Ecto neural progenitor cell (in vitro differentiated cells): ENCODE measurements at regions not wholly inside any gene's neighbourhood (a gene's known extent, or its start where the extent isn't known, plus 50 kb on each side); places are given as distances from the start of the nearest gene placed in this dataset.

Source experiments
- DNase-seq: peaks from one replicate; pipeline ENCODE4 v3.0.0-alpha.2; 2018; ENCODE audit warnings: low spot score

GRCh38 chr3:55175423-55175822, 247.6 kb upstream of the LRTM1 start:
- no peak for DNase-seq

GRCh38 chr3:55174747-55175146, 246.9 kb upstream of the LRTM1 start:
- DNase-seq = no peak

DNA sequence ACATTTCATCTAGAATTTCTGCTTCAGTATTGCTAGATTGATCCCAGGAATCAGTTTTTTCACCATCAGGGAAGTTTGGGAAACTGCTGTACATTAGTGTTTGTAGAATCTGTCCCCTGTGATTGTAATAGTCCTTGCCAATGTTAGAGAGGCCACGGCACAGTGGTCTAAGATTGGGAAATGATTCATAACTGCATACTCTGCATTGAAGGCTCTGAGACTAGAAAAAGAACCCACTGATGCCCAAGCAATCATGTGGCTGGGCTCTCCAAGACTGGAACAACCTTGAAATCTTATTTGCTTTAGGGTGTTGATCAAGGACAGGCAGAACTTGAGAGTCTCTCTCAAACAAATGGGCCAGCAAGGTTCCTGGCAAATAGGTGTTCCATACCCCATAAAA, 245.6 kb upstream of the LRTM1 start:
- no peak for DNase-seq

DNA sequence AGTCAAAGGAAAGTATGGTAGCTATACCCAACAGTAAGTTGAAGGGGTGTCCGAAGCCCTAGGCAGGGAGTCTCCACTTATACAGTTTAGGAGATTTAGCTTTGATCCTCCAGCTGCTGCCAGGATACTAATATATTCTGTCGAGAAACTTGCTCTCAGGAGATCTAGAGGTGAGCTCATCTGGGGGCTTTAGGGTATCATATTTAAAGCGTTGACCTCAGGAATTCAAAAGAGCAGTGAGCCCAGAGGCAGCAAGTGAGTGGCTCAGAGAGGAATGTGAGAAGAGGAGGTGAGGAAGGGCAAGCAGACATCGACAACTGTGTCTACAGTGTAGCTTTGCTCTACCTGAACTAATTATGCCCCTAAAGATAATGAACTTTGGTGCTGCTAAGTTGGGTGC, 245.1 kb upstream of the LRTM1 start:
- no peak for DNase-seq

GRCh38 chr3:55170444-55170843, 242.6 kb upstream of the LRTM1 start:
- no peak for DNase-seq

DNA sequence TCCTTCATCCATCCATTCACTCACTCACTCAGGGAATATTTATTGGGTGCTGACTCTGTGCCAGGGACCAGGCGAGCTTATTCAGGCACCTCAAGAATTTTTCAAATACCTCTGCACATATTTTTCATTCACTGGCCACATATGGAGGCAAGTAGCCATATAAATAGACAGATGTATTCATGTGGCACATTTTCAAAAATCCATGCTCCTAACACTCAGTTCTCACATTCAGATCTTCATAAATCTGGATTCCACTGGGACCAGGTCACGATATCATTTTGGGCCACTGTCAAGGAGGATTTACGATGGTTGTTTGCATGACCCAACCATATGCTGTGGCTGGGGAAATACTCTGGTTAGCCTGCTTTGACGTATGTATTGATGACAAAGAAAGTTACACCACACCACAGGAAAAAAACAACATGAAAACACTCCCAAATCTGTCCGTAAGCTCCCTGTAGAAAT, 241.8 kb upstream of the LRTM1 start:
- DNase-seq = no peak

DNA sequence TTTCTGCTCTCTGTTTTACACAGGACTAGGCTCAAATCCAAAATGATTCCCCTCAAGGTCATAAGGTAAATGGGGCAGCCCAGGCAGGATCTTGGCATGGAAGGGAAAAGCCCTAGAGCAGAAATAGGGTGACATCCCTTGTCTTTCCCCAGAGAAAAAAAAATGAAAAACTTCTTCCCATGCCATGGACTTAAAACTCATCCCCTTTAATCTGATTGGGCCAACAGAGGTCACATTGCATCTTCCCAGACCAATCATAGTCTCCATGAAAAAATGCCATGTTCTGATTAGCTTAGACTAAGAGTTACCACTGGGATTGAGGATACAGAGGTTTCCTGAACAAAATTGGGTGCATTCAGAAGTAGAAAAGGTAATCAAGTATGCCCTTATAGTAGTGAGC, 241.3 kb upstream of the LRTM1 start:
- DNase-seq = no peak

DNA sequence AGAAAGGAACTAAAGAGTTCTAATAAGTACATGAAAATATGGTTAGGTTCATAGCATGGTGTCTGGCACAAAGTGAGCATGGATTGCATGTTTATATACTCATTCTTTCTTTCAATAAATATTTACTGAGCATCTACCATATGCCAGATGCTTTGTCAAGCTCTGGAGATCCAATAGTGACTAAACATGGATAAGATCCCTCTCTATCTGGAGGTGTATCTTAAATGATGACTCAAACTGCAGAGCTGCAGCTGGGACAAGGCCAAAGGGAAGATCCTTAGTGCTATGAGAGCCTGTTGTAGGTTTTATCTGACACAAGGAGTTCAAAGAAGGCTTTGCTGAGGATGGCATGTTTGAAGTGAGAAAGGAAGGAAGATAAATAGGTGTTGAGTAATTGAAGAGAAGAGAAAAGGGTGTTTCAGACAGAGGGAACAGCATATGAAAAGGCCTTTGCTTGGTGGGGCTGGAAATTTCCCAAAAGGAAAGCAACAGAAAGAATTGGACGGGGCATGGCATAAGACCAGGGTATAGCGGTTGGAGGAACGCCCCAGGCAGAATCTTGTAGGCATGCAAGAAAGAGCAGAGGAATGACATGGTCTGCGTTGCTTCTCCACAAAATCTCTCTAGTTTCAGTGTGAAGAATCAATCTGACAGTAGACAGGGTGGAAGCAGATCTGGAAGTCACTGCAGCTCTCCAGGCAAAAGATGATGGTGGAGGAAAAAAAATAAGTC, 239.9 kb upstream of the LRTM1 start:
- DNase-seq = no peak

GRCh38 chr3:55166576-55167555, 239.0 kb upstream of the LRTM1 start:
- no peak for DNase-seq

DNA sequence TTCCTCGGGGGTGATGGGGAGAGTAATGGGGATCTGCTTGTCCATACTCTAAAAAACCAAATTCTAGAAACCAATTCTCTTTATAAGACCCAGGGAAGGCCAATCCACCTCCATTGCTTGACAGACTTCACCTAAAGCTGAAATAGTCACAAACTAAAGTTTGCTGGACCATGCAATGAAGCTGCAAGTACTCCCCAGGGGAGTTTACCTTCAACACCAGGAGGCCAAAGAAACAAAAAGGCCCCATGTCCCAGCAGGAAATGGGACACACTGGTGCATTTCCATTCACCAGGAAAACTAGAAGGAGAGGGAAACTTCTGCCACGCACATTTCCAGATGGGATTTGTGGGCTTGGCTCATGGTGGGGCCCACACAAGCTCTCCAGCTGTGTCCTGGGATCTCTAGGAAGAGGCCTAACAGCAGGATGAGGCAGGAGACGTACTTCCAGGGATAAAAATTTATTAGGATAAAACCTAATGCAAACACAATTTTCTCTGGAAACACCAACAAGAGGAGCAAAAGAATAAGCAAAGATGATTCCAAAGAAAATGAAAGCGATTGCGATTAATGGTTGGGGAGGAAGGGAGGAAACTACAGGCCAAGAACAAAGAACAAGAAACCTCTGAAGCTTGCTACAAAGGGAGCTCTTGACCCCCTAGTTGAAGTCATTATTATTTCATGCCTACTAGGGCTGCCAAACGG, 238.0 kb upstream of the LRTM1 start:
- no peak for DNase-seq

- no peak for DNase-seq
Observed at GRCh38 chr3:55165278-55165677, 237.4 kb upstream of the LRTM1 start.

GRCh38 chr3:55164876-55165275, 237.0 kb upstream of the LRTM1 start:
- DNase-seq = no peak

- no peak for DNase-seq
Observed at GRCh38 chr3:55164191-55164590, 236.3 kb upstream of the LRTM1 start.

GRCh38 chr3:55163421-55163820, 235.6 kb upstream of the LRTM1 start:
- no peak for DNase-seq

GRCh38 chr3:55162031-55162795, 234.4 kb upstream of the LRTM1 start:
- DNase-seq = no peak

DNA sequence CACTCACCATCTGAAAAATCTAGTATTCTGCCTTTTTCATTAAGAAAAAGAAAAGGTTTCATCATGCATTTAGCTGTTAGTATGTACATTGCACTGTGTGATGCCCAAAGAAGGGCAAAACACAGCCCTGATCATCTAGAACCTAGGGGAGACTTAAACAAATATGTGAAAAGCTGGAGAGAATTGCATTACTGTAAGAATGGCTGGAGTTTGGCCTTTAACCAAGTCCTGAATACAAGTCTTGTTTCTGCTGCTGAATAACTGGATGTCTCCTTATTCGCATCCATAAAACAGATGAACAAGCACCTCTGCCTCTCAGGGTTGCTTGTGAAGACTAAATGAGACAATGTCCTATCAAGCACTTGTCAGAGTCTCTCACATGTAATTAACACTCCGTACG, 233.4 kb upstream of the LRTM1 start:
- no peak for DNase-seq

- no peak for DNase-seq
Observed at GRCh38 chr3:55160241-55160983, 232.6 kb upstream of the LRTM1 start.

DNA sequence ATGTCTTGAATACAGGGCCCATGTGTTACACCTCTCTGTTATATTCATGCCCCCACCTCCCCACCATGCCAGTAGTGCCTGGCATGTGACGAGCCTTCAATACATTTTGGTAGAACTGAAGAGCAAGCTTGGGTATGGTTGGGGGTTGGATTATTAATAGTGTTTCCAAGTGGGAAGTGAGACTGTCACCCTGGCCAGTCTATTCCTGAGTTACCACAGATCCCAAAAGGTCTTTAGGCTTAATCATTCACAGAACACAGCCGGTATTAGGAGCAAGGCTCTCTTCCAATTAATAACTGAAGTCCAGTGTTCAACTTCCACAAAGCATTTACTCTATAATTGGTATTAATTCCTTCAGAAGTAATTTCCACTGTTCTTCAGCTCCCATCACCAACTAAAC, 231.9 kb upstream of the LRTM1 start:
- DNase-seq = no peak

DNA sequence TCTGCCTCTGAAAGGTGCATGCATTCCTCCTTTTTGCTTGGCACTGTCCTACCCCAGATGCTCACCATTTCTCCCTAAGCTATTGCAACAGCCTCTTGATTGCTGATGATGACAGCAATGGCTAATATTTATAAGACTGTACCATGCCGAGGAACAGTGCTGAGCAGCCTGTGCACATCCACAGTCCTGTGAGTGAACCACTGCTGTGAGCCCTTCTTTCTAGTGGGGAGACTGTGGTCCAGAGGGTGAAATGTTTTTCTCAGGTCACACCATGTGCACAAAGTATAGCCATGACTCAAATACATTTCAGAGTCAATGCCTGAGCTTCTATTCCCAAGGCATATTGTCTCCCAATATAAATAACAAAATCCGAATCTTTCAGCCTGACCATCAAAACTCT, 231.2 kb upstream of the LRTM1 start:
- no peak for DNase-seq

DNA sequence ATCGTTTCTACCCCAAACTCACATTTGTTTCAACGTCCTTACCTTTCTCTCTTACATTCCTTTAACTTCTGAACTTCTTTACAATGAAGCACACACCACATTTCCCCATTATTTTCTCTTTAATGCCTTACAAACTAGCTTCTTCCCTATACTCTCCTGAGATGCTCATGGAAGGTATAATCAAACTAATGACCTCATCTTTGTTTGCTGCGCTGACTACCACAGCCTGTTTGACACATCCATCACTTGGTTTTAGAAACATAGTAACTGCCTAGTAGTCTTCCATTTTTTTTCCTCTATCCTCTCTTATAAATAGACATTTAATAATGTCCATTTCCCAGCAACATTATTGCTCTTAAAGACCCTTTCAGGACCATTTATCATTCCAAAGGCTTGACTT, 230.5 kb upstream of the LRTM1 start:
- DNase-seq = no peak

DNA sequence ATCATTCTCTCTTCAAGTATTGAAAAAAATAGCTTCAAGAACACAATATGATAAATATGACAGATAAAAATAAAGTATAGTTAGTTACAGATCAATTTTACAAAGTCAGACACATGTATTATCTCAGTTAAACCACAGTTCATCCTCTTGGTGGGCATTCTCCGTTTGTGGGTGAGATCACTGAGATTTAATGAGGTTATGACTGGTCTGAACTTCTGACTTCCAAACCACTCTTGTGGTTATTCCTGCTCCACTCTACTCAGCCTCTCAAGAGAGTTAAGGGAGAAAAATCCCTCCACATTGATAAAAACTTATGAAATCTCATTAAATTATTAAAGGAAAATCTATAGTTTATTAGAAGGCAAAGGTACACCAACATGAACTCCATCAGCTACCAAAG, 229.9 kb upstream of the LRTM1 start:
- DNase-seq = no peak
